Naive thymus-derived CD4-positive, alpha-beta T cell (primary cell): ENCODE measurements at regions not wholly inside any gene's neighbourhood (a gene's known extent, or its start where the extent isn't known, plus 50 kb on each side); places are given as distances from the start of the nearest gene placed in this dataset.

Experiments used
- ATAC-seq: fragments of 150-1000 bp; cut with Tn5 transposase; 2 replicates; pipeline ENCODE4 v1.10.0; 2021; ENCODE audit warnings: mild to moderate bottlenecking, moderate library complexity
- CTCF ChIA-PET: fragments of 350-600 bp; sonication (Branson Sonifier 250); formaldehyde crosslinking; loops from one replicate; lab custom pipeline; 2021; ENCODE audit warnings: antibody characterized with exemption; lab: Charles Lee
- POLR2A ChIA-PET: fragments of 350-600 bp; sonication (Branson Sonifier 250); formaldehyde crosslinking; loops from one replicate; lab custom pipeline; 2021; ENCODE audit warnings: antibody characterized with exemption, inconsistent platforms; lab: Charles Lee
- DNase-seq, 9 donors: peaks; one replicate each; pipeline versions ENCODE4 v3.0.0 to v3.0.0-alpha.2; 2020 to 2022; ENCODE audit warnings: mixed read lengths in 1 of 9
- H3K27ac ChIP-seq: one replicate; pipeline ENCODE4 v1.7.0; 2013; ENCODE audit warnings: mild to moderate bottlenecking, low read depth, low read length, moderate library complexity
- H3K27me3 ChIP-seq, 2 donors: one replicate each; pipeline ENCODE4 v1.7.0; 2013; ENCODE audit warnings: low read length in 2 of 2, mild to moderate bottlenecking in 2 of 2, moderate library complexity in 2 of 2; ENCODE audit not compliant: control insufficient read depth in 2 of 2, insufficient read depth in 2 of 2
- H3K36me3 ChIP-seq, 3 experiments: 1 replicate in 2 of 3; 2 replicates in 1 of 3; pipeline ENCODE4 v1.7.0; 2013; ENCODE audit warnings: low read length in 3 of 3, mild to moderate bottlenecking in 3 of 3, moderate library complexity in 1 of 3; ENCODE audit not compliant: insufficient read depth in 3 of 3, control insufficient read depth in 2 of 3
- H3K4me1 ChIP-seq, 2 donors: one replicate each; pipeline ENCODE4 v1.7.0; 2013; ENCODE audit warnings: low read length in 2 of 2, mild to moderate bottlenecking in 2 of 2, moderate library complexity in 1 of 2; ENCODE audit not compliant: control insufficient read depth in 2 of 2, insufficient read depth in 2 of 2
- H3K4me3 ChIP-seq: 2 replicates; pipeline ENCODE4 v1.7.0; 2013; ENCODE audit warnings: mild to moderate bottlenecking, low read length
- H3K9me3 ChIP-seq, 3 experiments: 1 replicate in 2 of 3; 2 replicates in 1 of 3; pipeline ENCODE4 v1.7.0; 2013; ENCODE audit warnings: low read length in 3 of 3; ENCODE audit not compliant: control insufficient read depth in 2 of 3
- H3K27ac Mint-ChIP-seq, 9 donors: one replicate each; pipeline ENCODE4 v1.8.0; 2020 to 2022; ENCODE audit warnings: mixed read lengths in 9 of 9, mild to moderate bottlenecking in 8 of 9, moderate library complexity in 5 of 9, inconsistent platforms in 2 of 9
- H3K27me3 Mint-ChIP-seq, 5 donors: one replicate each; pipeline ENCODE4 v1.8.0; 2021 to 2022; ENCODE audit warnings: mixed read lengths in 5 of 5, mild to moderate bottlenecking in 1 of 5
- H3K36me3 Mint-ChIP-seq, 5 donors: one replicate each; pipeline ENCODE4 v1.8.0; 2020 to 2022; ENCODE audit warnings: mixed read lengths in 5 of 5, mild to moderate bottlenecking in 3 of 5, inconsistent platforms in 1 of 5
- H3K4me1 Mint-ChIP-seq, 7 donors: one replicate each; pipeline ENCODE4 v1.8.0; 2020 to 2022; ENCODE audit warnings: mixed read lengths in 7 of 7, mild to moderate bottlenecking in 3 of 7, inconsistent platforms in 1 of 7
- H3K4me3 Mint-ChIP-seq, 10 donors: one replicate each; pipeline ENCODE4 v1.8.0; 2020 to 2022; ENCODE audit warnings: mild to moderate bottlenecking in 10 of 10, mixed read lengths in 10 of 10, moderate library complexity in 6 of 10, inconsistent platforms in 2 of 10
- H3K9me3 Mint-ChIP-seq, 11 donors: one replicate each; pipeline ENCODE4 v1.8.0; 2020 to 2022; ENCODE audit warnings: mixed read lengths in 11 of 11, mild to moderate bottlenecking in 4 of 11, inconsistent platforms in 1 of 11, moderate library complexity in 1 of 11
- intact Hi-C, 2 donors: fragments of 100-400 bp; cut with micrococcal nuclease; formaldehyde crosslinking; loops; one replicate each; pipeline ENCODE4 v1.15.1; 2023

DNA sequence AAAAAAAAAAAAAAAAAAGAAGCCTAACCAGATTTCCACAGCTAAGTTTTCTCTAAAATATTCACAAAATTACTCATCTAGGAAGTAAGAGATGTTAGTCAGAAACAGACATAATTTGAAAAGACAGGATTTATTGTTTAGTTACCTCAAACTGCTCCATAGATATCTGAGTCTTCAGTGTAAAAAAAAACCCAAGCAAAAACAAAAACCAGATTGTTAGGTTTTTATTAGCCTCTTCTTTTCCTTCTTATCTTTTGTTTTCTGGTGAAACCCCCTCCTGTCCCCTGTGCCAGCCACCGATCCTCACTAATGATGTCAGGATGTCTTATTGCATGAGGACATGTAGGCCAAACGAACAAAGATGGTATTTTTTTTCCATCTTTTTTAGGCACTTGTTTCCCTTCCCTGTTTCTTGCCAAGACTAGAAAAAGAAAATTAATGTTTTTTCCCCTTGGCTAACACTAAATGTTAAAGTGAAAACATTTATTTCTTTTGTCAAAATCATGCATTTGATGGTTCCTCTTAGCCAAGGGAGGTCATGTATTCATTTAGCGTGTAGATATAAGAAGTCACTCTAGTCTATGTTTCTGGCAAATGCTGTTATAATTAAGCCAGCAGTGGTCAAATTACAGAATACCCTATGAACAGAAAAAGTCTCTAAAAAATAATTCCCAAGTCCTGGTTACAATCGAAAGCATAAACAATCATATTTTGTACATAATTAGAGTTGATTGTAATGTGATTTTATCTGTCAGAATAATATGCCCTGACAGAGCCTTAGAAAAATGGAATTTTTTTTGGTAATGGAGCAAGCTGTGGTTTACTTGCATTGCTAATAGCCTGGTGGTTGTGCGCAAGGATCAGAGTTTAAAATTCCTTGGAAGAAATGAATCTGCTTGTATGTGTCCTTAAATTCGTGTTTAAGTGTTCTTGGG, 702.4 kb upstream of the FZD8 start:
- intact Hi-C loops = no loop called here
- CTCF ChIA-PET = no interaction called here
- Mint-ChIP-seq H3K4me3 (no peak overlapping the region), H3K27ac (no peak overlapping the region), H3K4me1 (no peaks in the 10 kb centered on the region), H3K27me3 (no peaks in the 10 kb centered on the region), H3K36me3 (no peaks in the 10 kb centered on the region), H3K9me3 (peaks cover 0 to 9% (median 5%) of the 10 kb centered on the region in 11 donors)
- H3K9me3 ChIP-seq = no peaks in the 10 kb centered on the region
- DNase-seq (no peak), ATAC-seq (no peak)
- no peaks in the 10 kb centered on the region for H3K36me3 ChIP-seq
- POLR2A ChIA-PET = no interaction called here
- H3K27ac ChIP-seq = no peak overlapping the region
- no peaks in the 10 kb centered on the region for H3K27me3 ChIP-seq
- H3K4me1 ChIP-seq = no peaks in the 10 kb centered on the region
- H3K4me3 ChIP-seq = no peak overlapping the region

DNA sequence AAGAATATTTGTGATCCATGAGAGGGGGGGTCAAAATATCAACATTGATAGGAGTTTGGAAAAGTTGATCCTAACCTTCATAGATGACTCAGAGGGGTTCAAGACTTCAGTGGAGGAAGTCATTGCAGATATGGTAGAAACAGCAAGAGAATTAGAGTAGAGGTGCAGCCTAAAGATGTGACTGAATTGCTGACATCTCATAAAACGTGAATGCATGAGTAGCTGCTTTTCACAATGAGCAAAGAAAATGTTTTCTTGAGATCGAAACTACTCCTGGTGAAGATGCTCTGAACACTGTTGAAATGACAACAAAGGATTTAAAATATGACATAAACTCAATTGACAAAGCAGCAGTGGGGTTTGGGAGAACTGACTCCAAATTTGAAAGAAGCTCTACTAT, 700.7 kb upstream of the FZD8 start:
- intact Hi-C loops = no loop called here
- Mint-ChIP-seq H3K4me3 (no peak overlapping the region), H3K36me3 (no peaks in the 10 kb centered on the region), H3K27ac (no peak overlapping the region), H3K9me3 (peaks cover 2 to 11% (median 4%) of the 10 kb centered on the region in 11 donors), H3K27me3 (no peaks in the 10 kb centered on the region), H3K4me1 (no peaks in the 10 kb centered on the region)
- Histone ChIP-seq H3K27me3 (no peaks in the 10 kb centered on the region), H3K27ac (no peak overlapping the region), H3K9me3 (no peaks in the 10 kb centered on the region), H3K4me3 (no peak overlapping the region), H3K36me3 (no peaks in the 10 kb centered on the region), H3K4me1 (no peaks in the 10 kb centered on the region)
- ChIA-PET POLR2A (no interaction called here), CTCF (no interaction called here)
- no peak for ATAC-seq
- DNase-seq = no peak

DNA sequence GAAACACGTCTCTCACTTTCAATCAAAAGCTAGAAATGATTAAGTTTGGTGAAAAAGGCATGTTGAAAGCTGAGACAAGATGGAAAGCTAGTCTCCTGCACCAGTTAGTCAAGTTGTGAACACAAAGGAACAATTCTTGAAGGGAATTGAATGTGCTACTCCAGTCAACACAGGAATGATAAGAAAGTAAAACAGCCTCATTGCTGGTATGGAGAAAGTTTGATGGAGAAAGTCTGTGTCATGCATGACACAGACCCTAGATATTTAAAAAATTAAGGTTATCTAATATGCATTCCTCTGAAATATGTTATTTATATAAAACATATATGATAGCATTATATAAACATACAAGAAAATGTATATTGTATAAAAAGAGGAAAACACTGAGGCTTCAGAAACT, 699.4 kb upstream of the FZD8 start:
- Histone ChIP-seq H3K9me3 (no peaks in the 10 kb centered on the region), H3K27ac (no peak overlapping the region), H3K4me1 (no peaks in the 10 kb centered on the region), H3K4me3 (no peak overlapping the region), H3K36me3 (no peaks in the 10 kb centered on the region), H3K27me3 (no peaks in the 10 kb centered on the region)
- H3K4me1 Mint-ChIP-seq = no peaks in the 10 kb centered on the region
- no peaks in the 10 kb centered on the region for H3K36me3 Mint-ChIP-seq
- H3K9me3 Mint-ChIP-seq = peaks cover 2 to 14% (median 5%) of the 10 kb centered on the region in 11 donors
- ChIA-PET CTCF (no interaction called here), POLR2A (no interaction called here)
- intact Hi-C loops = no loop called here
- H3K4me3 Mint-ChIP-seq = no peak overlapping the region
- DNase-seq = no peak
- no peaks in the 10 kb centered on the region for H3K27me3 Mint-ChIP-seq
- no peak overlapping the region for H3K27ac Mint-ChIP-seq
- no peak for ATAC-seq

DNA sequence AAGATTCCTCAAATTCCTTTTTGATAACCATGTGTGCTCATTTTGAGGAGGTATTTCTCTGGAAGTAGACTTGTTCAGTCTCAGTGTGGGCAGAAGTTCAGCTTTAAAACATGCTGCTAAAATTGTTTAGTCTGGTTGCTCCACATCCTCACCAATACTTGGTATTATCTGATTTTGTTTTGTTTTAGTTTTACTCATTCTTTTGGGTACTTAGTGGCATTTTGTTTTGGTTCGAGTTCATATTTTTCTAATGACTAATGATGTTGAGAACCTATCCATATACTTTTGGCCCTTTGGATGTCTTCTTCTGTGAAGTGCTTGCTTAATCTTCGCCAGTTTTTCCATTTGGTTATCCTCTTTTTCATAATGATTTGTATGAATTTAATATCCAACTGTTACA, 694.2 kb upstream of the FZD8 start:
- H3K36me3 Mint-ChIP-seq = no peaks in the 10 kb centered on the region
- ATAC-seq (no peak), DNase-seq (no peak)
- no peaks in the 10 kb centered on the region for H3K4me1 Mint-ChIP-seq
- ChIA-PET POLR2A (no interaction called here), CTCF (no interaction called here)
- H3K27ac ChIP-seq = no peak overlapping the region
- no peaks in the 10 kb centered on the region for H3K27me3 Mint-ChIP-seq
- H3K9me3 Mint-ChIP-seq = peaks cover 0 to 19% (median 5%) of the 10 kb centered on the region in 11 donors
- H3K4me3 Mint-ChIP-seq = no peak overlapping the region
- H3K27ac Mint-ChIP-seq = no peak overlapping the region
- no peaks in the 10 kb centered on the region for H3K36me3 ChIP-seq
- H3K9me3 ChIP-seq = no peaks in the 10 kb centered on the region
- H3K4me1 ChIP-seq = no peaks in the 10 kb centered on the region
- H3K27me3 ChIP-seq = no peaks in the 10 kb centered on the region
- intact Hi-C loops = no loop called here
- no peak overlapping the region for H3K4me3 ChIP-seq

DNA sequence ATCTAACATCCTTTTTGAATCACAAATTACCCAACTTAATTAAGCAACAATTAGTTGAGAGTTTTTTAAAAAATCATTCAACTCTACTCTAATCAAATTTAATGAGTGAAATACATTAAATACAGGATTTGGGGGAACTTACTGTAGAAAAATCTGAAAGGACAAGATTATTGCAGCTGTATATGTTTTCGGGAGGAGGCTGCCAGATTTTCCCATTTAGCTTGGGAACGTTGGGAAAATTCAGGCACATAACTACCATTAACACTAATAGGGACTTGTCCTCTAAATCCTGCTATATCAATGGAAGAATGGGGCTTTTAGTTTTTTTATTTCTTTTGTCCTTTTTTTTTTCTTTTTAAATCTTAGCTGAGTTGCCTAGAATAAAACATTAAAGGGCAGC, 691.4 kb upstream of the FZD8 start:
- H3K27ac ChIP-seq = no peak overlapping the region
- H3K4me1 ChIP-seq = no peaks in the 10 kb centered on the region
- H3K4me1 Mint-ChIP-seq = no peaks in the 10 kb centered on the region
- H3K4me3 Mint-ChIP-seq = no peak overlapping the region
- no peak for DNase-seq
- no peaks in the 10 kb centered on the region for H3K27me3 Mint-ChIP-seq
- H3K4me3 ChIP-seq = no peak overlapping the region
- POLR2A ChIA-PET = no interaction called here
- H3K9me3 Mint-ChIP-seq = peaks cover 0 to 15% (median 5%) of the 10 kb centered on the region in 11 donors
- CTCF ChIA-PET = no interaction called here
- no peaks in the 10 kb centered on the region for H3K36me3 ChIP-seq
- no peak for ATAC-seq
- H3K9me3 ChIP-seq = no peaks in the 10 kb centered on the region
- H3K27ac Mint-ChIP-seq = no peak overlapping the region
- no peaks in the 10 kb centered on the region for H3K27me3 ChIP-seq
- no peaks in the 10 kb centered on the region for H3K36me3 Mint-ChIP-seq
- intact Hi-C loops = no loop called here

DNA sequence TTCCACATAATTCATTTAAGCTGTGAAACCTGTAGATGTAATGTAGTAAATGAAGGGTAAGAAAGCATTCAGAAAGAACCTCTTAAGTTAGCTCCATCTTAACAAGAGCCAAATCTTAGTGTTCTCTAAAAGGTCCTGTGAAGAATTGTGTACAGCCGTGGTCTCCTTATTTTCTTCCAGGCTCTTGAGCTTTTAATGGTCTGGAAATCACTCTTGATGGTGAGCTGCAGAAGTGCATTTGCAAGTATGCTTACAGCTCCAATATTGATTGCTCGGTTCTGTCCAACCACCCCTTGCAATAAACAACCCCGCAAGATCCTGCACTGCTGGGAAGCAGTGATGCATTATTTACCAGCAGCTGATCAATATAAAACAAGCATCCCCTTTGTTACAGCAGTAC, 690.8 kb upstream of the FZD8 start:
- H3K36me3 ChIP-seq = no peaks in the 10 kb centered on the region
- intact Hi-C loops = no loop called here
- H3K27ac ChIP-seq = no peak overlapping the region
- Mint-ChIP-seq H3K27me3 (no peaks in the 10 kb centered on the region), H3K27ac (no peak overlapping the region), H3K9me3 (peaks cover 0 to 13% (median 3%) of the 10 kb centered on the region in 11 donors), H3K4me1 (no peaks in the 10 kb centered on the region), H3K4me3 (no peak overlapping the region), H3K36me3 (no peaks in the 10 kb centered on the region)
- H3K4me1 ChIP-seq = no peaks in the 10 kb centered on the region
- ChIA-PET POLR2A (no interaction called here), CTCF (no interaction called here)
- H3K4me3 ChIP-seq = no peak overlapping the region
- no peaks in the 10 kb centered on the region for H3K27me3 ChIP-seq
- ATAC-seq (no peak), DNase-seq (no peak)
- no peaks in the 10 kb centered on the region for H3K9me3 ChIP-seq

DNA sequence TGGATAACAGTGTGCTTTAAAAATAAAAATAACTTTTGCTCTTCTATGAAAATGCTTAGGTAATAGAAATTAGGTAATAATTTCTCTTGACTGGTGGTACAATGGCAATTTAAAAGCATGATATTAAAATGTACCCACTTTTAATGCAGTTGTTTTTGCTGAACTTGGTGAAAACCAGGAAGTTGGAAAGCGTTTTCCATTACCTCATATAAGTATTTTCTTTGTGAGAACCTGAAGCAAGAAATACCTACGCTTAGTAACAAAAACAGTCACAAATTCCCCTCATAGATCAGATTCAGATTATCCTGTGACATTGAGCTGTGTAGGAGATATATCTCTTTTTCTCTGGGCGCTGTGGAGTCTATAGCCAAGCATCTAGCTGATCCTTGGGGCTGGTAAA, 689.0 kb upstream of the FZD8 start:
- Histone ChIP-seq H3K4me3 (no peak overlapping the region), H3K9me3 (no peaks in the 10 kb centered on the region), H3K36me3 (no peaks in the 10 kb centered on the region), H3K27ac (no peak overlapping the region), H3K4me1 (no peaks in the 10 kb centered on the region), H3K27me3 (no peaks in the 10 kb centered on the region)
- ChIA-PET CTCF (no interaction called here), POLR2A (no interaction called here)
- intact Hi-C loops = no loop called here
- peaks cover 0 to 7% (median 1%) of the 10 kb centered on the region in 11 donors for H3K9me3 Mint-ChIP-seq
- no peak overlapping the region for H3K4me3 Mint-ChIP-seq
- ATAC-seq = no peak
- no peaks in the 10 kb centered on the region for H3K27me3 Mint-ChIP-seq
- no peak for DNase-seq
- no peaks in the 10 kb centered on the region for H3K4me1 Mint-ChIP-seq
- H3K27ac Mint-ChIP-seq = no peak overlapping the region
- H3K36me3 Mint-ChIP-seq = no peaks in the 10 kb centered on the region
